A673 (cell line): ENCODE measurements at regions not wholly inside any gene's neighbourhood (a gene's known extent, or its start where the extent isn't known, plus 50 kb on each side); places are given as distances from the start of the nearest gene placed in this dataset.

Experiments used
- CTCF ChIP-seq: fragments of 300-800, 200-600 bp; sonication (generic); conservative IDR thresholded peaks from 2 replicates; pipeline ENCODE4 v1.5.1; 2017; ENCODE audit warnings: low read depth, mild to moderate bottlenecking, antibody characterized with exemption, low read length, moderate library complexity, mixed read lengths
- EZH2 ChIP-seq: fragments of 200-600 bp; sonication (generic); IDR thresholded peaks from 2 replicates; pipeline ENCODE4 v1.6.1; 2017; ENCODE audit warnings: borderline replicate concordance, low read depth, mild to moderate bottlenecking, mixed read lengths, antibody characterized with exemption, low read length; ENCODE audit not compliant: poor library complexity, severe bottlenecking

DNA sequence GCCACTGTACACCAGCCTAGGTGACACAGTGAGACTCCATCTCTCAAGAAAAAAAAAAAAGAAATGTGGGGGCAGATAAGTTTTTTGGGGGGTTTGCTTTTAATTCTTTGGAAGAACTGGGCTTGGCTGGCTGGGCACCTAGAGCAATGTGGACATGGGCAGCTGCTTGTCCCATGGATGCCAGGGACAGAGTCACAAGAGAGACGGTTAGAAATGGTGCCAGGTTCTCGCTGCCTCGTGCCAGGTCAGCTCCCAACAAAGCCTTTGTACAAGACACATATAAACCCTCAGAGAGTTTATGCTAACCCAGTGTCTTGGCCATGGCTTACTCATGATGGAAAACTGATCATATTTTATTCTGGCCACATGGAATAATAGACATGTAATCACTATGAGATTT lies 76.2 kb upstream of the ESR1 start:
- no peak for TF ChIP-seq EZH2
- TF ChIP-seq CTCF, result no peak
